Activated CD4-positive, alpha-beta T cell treated with anti-CD3 and anti-CD28 coated beads, Interleukin-2, amount 50 U/mL, for 48 hours (primary cell): ENCODE measurements at regions not wholly inside any gene's neighbourhood (a gene's known extent, or its start where the extent isn't known, plus 50 kb on each side); places are given as distances from the start of the nearest gene placed in this dataset.

Experiments used
- DNase-seq, 2 experiments: peaks; one replicate each; pipeline ENCODE4 v3.0.0-alpha.2; 2020

GRCh38 chr13:61833228-61833627, 417.6 kb upstream of the PCDH20 start:
- no peak for DNase-seq

- no peak for DNase-seq
These were observed 415.4 kb upstream of the PCDH20 start for GRCh38 chr13:61831026-61831425.

GRCh38 chr13:61830475-61830874, 414.8 kb upstream of the PCDH20 start:
- DNase-seq = no peak

GRCh38 chr13:61824168-61824567, 408.5 kb upstream of the PCDH20 start:
- no peak for DNase-seq

GRCh38 chr13:61812286-61812685, 396.6 kb upstream of the PCDH20 start:
- no peak for DNase-seq

- no peak for DNase-seq
These were observed 394.4 kb upstream of the PCDH20 start for GRCh38 chr13:61810065-61810464.

- DNase-seq = no peak
These were observed 381.7 kb upstream of the PCDH20 start for GRCh38 chr13:61797397-61797796.

- DNase-seq = no peak
These were observed 379.9 kb upstream of the PCDH20 start for GRCh38 chr13:61795580-61795979.

GRCh38 chr13:61779456-61779855, 363.8 kb upstream of the PCDH20 start:
- no peak for DNase-seq

- DNase-seq = no peak
These were observed 362.9 kb upstream of the PCDH20 start for GRCh38 chr13:61778531-61778930.

GRCh38 chr13:61777899-61778298, 362.2 kb upstream of the PCDH20 start:
- DNase-seq = no peak

GRCh38 chr13:61777271-61777670, 361.6 kb upstream of the PCDH20 start:
- DNase-seq = no peak

- DNase-seq = no peak
These were observed 359.3 kb upstream of the PCDH20 start for GRCh38 chr13:61774903-61775302.

- DNase-seq = no peak
These were observed 355.0 kb upstream of the PCDH20 start for GRCh38 chr13:61770681-61771080.

GRCh38 chr13:61768175-61768574, 352.5 kb upstream of the PCDH20 start:
- no peak for DNase-seq

GRCh38 chr13:61766667-61767058, 351.0 kb upstream of the PCDH20 start:
- no peak for DNase-seq

- DNase-seq = no peak
These were observed 350.5 kb upstream of the PCDH20 start for GRCh38 chr13:61765940-61766666.

- no peak for DNase-seq
These were observed 349.6 kb upstream of the PCDH20 start for GRCh38 chr13:61765181-61765742.

- DNase-seq = no peak
These were observed 346.0 kb upstream of the PCDH20 start for GRCh38 chr13:61761690-61762089.

GRCh38 chr13:61760102-61760501, 344.5 kb upstream of the PCDH20 start:
- no peak for DNase-seq

- DNase-seq = no peak
These were observed 340.4 kb upstream of the PCDH20 start for GRCh38 chr13:61756031-61756430.

GRCh38 chr13:61751039-61751438, 335.4 kb upstream of the PCDH20 start:
- no peak for DNase-seq

GRCh38 chr13:61738236-61738750, 322.6 kb upstream of the PCDH20 start:
- no peak for DNase-seq

- no peak for DNase-seq
These were observed 319.0 kb upstream of the PCDH20 start for GRCh38 chr13:61734683-61735082.

- no peak for DNase-seq
These were observed 312.8 kb upstream of the PCDH20 start for GRCh38 chr13:61728471-61728870.
